Natural killer cell (primary cell): ENCODE measurements at regions not wholly inside any gene's neighbourhood (a gene's known extent, or its start where the extent isn't known, plus 50 kb on each side); places are given as distances from the start of the nearest gene placed in this dataset.

Source experiments
- ATAC-seq, 3 donors: fragments of 150-1000 bp in 2 of 3; fragments of 200-7000 bp in 1 of 3; cut with Tn5 transposase; 1 replicate in 1 of 3; 2 replicates in 2 of 3; pipeline ENCODE4 v1.10.0; 2021; ENCODE audit warnings: mild to moderate bottlenecking in 2 of 3, moderate library complexity in 2 of 3
- DNase-seq, 2 donors: peaks; one replicate each; pipeline versions ENCODE4 v3.0.0 to v3.0.0-alpha.2; 2013 to 2021; ENCODE audit warnings: mixed read lengths in 1 of 2
- H3K27ac ChIP-seq: one replicate; pipeline ENCODE4 v1.5.1; 2013; ENCODE audit warnings: mild to moderate bottlenecking, low read length
- H3K27me3 ChIP-seq: one replicate; pipeline ENCODE4 v1.6.1; 2013; ENCODE audit warnings: low read length; ENCODE audit not compliant: control insufficient read depth, insufficient read depth
- H3K36me3 ChIP-seq: one replicate; pipeline ENCODE4 v1.6.1; 2013; ENCODE audit warnings: low read length; ENCODE audit not compliant: control insufficient read depth, insufficient read depth
- H3K4me1 ChIP-seq: one replicate; pipeline ENCODE4 v1.6.1; 2013; ENCODE audit warnings: low read length; ENCODE audit not compliant: control insufficient read depth, insufficient read depth
- H3K4me3 ChIP-seq: one replicate; pipeline ENCODE4 v1.5.1; 2013; ENCODE audit warnings: low read length
- H3K9me3 ChIP-seq: one replicate; pipeline ENCODE4 v1.6.1; 2013; ENCODE audit warnings: low read length; ENCODE audit not compliant: control insufficient read depth, insufficient read depth
- H3K27ac Mint-ChIP-seq, 2 donors: one replicate each; pipeline ENCODE4 v1.8.0; 2022; ENCODE audit warnings: mild to moderate bottlenecking in 2 of 2, mixed read lengths in 2 of 2, moderate library complexity in 1 of 2
- H3K27me3 Mint-ChIP-seq, 2 donors: one replicate each; pipeline ENCODE4 v1.8.0; 2022; ENCODE audit warnings: low read depth in 2 of 2, mixed read lengths in 2 of 2
- H3K36me3 Mint-ChIP-seq: one replicate; pipeline ENCODE4 v1.8.0; 2022; ENCODE audit warnings: mixed read lengths
- H3K4me1 Mint-ChIP-seq, 2 donors: one replicate each; pipeline ENCODE4 v1.8.0; 2022; ENCODE audit warnings: mixed read lengths in 2 of 2
- H3K4me3 Mint-ChIP-seq: one replicate; pipeline ENCODE4 v1.8.0; 2022; ENCODE audit warnings: mild to moderate bottlenecking, moderate library complexity, mixed read lengths
- H3K9me3 Mint-ChIP-seq, 2 donors: one replicate each; pipeline ENCODE4 v1.8.0; 2022; ENCODE audit warnings: mixed read lengths in 2 of 2
- WGBS: methylation state at CpG from one replicate; pipeline ENCODE4 v1.1.7; 2013; ENCODE audit warnings: missing lambda C conversion rate; ENCODE audit not compliant: insufficient coverage; 5-methylcytosine and 5-hydroxymethylcytosine counted together
- intact Hi-C: fragments of 100-400 bp; cut with micrococcal nuclease; formaldehyde crosslinking; loops from one replicate; pipeline ENCODE4 v1.14.2; 2022
- TF ChIP-seq, protein P1 (sequence below): fragments of 200-600 bp; IDR thresholded peaks from one replicate; pipeline ENCODE4 v1.8.0; 2022; ENCODE audit warnings: antibody characterized with exemption

GRCh38 chr16:60299241-60299776, 1565.2 kb upstream of the GOT2 start:
- Mint-ChIP-seq H3K9me3 (peaks cover 15 to 19% of the 10 kb centered on the region in 2 donors), H3K36me3 (no peaks in the 10 kb centered on the region), H3K27ac (no peak overlapping the region), H3K4me3 (no peak overlapping the region), H3K4me1 (no peaks in the 10 kb centered on the region), H3K27me3 (no peaks in the 10 kb centered on the region)
- Histone ChIP-seq H3K36me3 (no peaks in the 10 kb centered on the region), H3K27ac (no peak overlapping the region), H3K4me1 (no peaks in the 10 kb centered on the region), H3K9me3 (no peaks in the 10 kb centered on the region), H3K27me3 (no peaks in the 10 kb centered on the region), H3K4me3 (no peak overlapping the region)
- intact Hi-C loops: no loop called here
- TF ChIP-seq, protein P1, sequence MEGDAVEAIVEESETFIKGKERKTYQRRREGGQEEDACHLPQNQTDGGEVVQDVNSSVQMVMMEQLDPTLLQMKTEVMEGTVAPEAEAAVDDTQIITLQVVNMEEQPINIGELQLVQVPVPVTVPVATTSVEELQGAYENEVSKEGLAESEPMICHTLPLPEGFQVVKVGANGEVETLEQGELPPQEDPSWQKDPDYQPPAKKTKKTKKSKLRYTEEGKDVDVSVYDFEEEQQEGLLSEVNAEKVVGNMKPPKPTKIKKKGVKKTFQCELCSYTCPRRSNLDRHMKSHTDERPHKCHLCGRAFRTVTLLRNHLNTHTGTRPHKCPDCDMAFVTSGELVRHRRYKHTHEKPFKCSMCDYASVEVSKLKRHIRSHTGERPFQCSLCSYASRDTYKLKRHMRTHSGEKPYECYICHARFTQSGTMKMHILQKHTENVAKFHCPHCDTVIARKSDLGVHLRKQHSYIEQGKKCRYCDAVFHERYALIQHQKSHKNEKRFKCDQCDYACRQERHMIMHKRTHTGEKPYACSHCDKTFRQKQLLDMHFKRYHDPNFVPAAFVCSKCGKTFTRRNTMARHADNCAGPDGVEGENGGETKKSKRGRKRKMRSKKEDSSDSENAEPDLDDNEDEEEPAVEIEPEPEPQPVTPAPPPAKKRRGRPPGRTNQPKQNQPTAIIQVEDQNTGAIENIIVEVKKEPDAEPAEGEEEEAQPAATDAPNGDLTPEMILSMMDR: no peak
- WGBS: 78% methylated on average over 3 of the region's 3 CpGs
- DNase-seq: no peak
- ATAC-seq: no peak

DNA sequence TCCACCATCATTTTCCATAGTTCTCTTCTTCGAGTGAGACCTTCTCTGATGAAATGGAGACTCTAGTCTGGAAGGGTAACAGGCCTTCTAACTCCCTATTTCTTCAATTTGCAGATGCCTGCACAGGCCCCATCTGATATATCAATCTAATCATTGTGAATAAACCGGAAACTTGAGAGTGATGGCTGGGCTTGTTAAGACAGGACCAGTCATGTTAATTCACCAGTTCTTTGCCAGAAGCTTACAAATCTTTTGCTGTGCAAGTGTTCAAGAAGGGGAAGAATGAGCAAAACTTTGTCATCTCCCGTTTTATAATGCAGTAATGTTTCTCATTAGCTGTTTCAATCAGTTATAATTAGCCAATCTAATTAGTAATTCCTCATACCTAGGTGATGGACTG, 1561.3 kb upstream of the GOT2 start:
- no peak overlapping the region for H3K4me3 Mint-ChIP-seq
- H3K4me1 ChIP-seq: no peaks in the 10 kb centered on the region

DNA sequence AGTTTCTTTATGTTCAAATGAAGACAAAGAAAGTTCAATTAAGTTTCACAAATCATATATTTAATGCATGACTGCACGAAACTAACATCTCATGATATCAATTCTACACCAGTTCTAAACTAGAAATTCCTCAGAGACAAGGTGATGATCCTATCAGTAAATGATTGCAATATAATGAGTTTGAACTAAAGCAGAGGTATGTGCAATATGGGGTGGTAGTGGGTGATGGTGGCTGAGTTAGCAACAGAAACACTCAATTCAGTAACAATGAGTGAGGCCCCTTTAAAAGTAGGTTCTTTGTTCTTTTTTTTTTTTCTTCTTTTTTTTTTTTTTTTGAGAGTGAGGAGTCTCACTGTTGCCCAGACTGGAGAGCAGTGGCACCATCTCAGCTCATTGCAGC, 1551.7 kb upstream of the GOT2 start:
- Mint-ChIP-seq H3K36me3 (no peaks in the 10 kb centered on the region), H3K9me3 (peaks cover 7 to 8% of the 10 kb centered on the region in 2 donors), H3K27me3 (no peaks in the 10 kb centered on the region), H3K4me1 (no peaks in the 10 kb centered on the region), H3K4me3 (no peak overlapping the region), H3K27ac (no peak overlapping the region)
- ATAC-seq: no peak
- H3K4me1 ChIP-seq: no peaks in the 10 kb centered on the region
- no peak overlapping the region for H3K4me3 ChIP-seq
- intact Hi-C loops: no loop called here
- DNase-seq: no peak
- no peaks in the 10 kb centered on the region for H3K36me3 ChIP-seq
- 80% methylated on average over 1 of the region's 1 CpG for WGBS
- TF ChIP-seq, protein P1: no peak
- no peaks in the 10 kb centered on the region for H3K27me3 ChIP-seq
- H3K9me3 ChIP-seq: no peaks in the 10 kb centered on the region
- no peak overlapping the region for H3K27ac ChIP-seq

More for the DNA sequence above, 1561.3 kb upstream of the GOT2 start:
- no peak for DNase-seq
- H3K27ac ChIP-seq: no peak overlapping the region
- Mint-ChIP-seq H3K27ac (no peak overlapping the region), H3K9me3 (peaks cover 7 to 13% of the 10 kb centered on the region in 2 donors), H3K4me1 (no peaks in the 10 kb centered on the region), H3K27me3 (no peaks in the 10 kb centered on the region), H3K36me3 (no peaks in the 10 kb centered on the region)
- H3K9me3 ChIP-seq: no peaks in the 10 kb centered on the region
- WGBS: 93% methylated on average over 1 of the region's 3 CpGs
- intact Hi-C loops: no loop called here
- H3K4me3 ChIP-seq: no peak overlapping the region
- H3K27me3 ChIP-seq: no peaks in the 10 kb centered on the region
- TF ChIP-seq, protein P1: no peak
- H3K36me3 ChIP-seq: no peaks in the 10 kb centered on the region
- no peak for ATAC-seq

- no peak overlapping the region for H3K27ac Mint-ChIP-seq
- no peak overlapping the region for H3K4me3 ChIP-seq
- no peaks in the 10 kb centered on the region for H3K27me3 Mint-ChIP-seq
- DNase-seq (no peak), ATAC-seq (no peak)
- TF ChIP-seq, protein P1: no peak
- no peaks in the 10 kb centered on the region for H3K9me3 ChIP-seq
- H3K4me1 ChIP-seq: no peaks in the 10 kb centered on the region
- H3K27me3 ChIP-seq: no peaks in the 10 kb centered on the region
- 90% methylated on average over 11 of the region's 11 CpGs for WGBS
- no peaks in the 10 kb centered on the region for H3K36me3 ChIP-seq
- no peaks in the 10 kb centered on the region for H3K36me3 Mint-ChIP-seq
- H3K4me1 Mint-ChIP-seq: no peaks in the 10 kb centered on the region
- intact Hi-C loops: no loop called here
- no peak overlapping the region for H3K4me3 Mint-ChIP-seq
- no peak overlapping the region for H3K27ac ChIP-seq
- H3K9me3 Mint-ChIP-seq: peaks cover 3 to 7% of the 10 kb centered on the region in 2 donors
Observed at GRCh38 chr16:60279061-60279665, 1545.0 kb upstream of the GOT2 start.
